Thoracic aorta (tissue), 2 donors: ENCODE measurements at regions not wholly inside any gene's neighbourhood (a gene's known extent, or its start where the extent isn't known, plus 50 kb on each side); places are given as distances from the start of the nearest gene placed in this dataset.

ENCODE experiments used
- ATAC-seq: fragments of 150-250 bp; one replicate; pipeline ENCODE4 v1.8.0; 2017; ENCODE audit warnings: low read depth; ENCODE audit not compliant: insufficient number of reproducible peaks, low FRiP score
- DNase-seq: peaks from one replicate; pipeline ENCODE4 v3.0.0-alpha.2; 2020; ENCODE audit warnings: low spot score
- H3K27ac ChIP-seq, 2 donors: fragments of 200-600 bp; sonication (generic); 1 replicate in 1 of 2; 2 replicates in 1 of 2; pipeline ENCODE4 v1.5.1; 2016; ENCODE audit warnings: mild to moderate bottlenecking in 2 of 2, moderate library complexity in 2 of 2
- H3K27me3 ChIP-seq: fragments of 200-600 bp; sonication (generic); replicated peaks from 2 replicates; pipeline ENCODE4 v1.6.0; 2016; ENCODE audit warnings: mild to moderate bottlenecking; ENCODE audit not compliant: insufficient read depth
- H3K36me3 ChIP-seq: fragments of 200-600 bp; sonication (generic); one replicate; pipeline ENCODE4 v1.5.1; 2016
- H3K4me1 ChIP-seq, 2 donors: fragments of 200-600 bp; sonication (generic); 1 replicate in 1 of 2; 2 replicates in 1 of 2; pipeline versions ENCODE4 v1.5.1 to v1.6.0; 2016; ENCODE audit warnings: low read depth in 2 of 2, mild to moderate bottlenecking in 1 of 2; ENCODE audit not compliant: control insufficient read depth in 1 of 2
- H3K4me3 ChIP-seq: fragments of 200-600 bp; sonication (generic); 2 replicates; pipeline ENCODE4 v1.5.1; 2016; ENCODE audit warnings: mild to moderate bottlenecking
- H3K9me3 ChIP-seq: fragments of 200-600 bp; sonication (generic); 2 replicates; pipeline ENCODE4 v1.5.1; 2016
- TF ChIP-seq, protein P1 (sequence below): fragments of 200-600 bp; sonication (generic); IDR thresholded peaks from one replicate; pipeline ENCODE4 v1.5.1; 2019; ENCODE audit warnings: antibody characterized with exemption

DNA sequence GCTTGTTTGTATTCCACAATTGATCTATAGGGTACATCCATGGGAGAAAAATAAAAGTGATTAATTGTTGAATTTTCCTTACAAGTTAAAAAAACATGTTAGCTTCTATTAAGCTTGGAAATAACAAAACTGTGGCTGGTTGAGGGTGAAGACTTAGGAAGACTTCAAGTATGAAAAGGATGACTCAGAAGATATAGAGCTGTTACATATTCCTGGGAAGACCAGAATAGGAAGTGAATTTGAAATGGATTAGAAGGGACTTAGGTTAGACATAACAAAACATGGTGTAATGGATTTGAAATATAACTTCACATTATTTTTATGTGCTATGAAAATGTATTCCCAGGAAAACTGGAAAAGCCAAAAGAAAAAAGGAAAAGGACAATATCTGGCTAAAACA lies 732.2 kb downstream of the HDGFL1 start:
- ATAC-seq (no peak), DNase-seq (no peak)
- no peaks in the 10 kb centered on the region for H3K36me3 ChIP-seq
- no peak overlapping the region for H3K27ac ChIP-seq
- TF ChIP-seq, protein P1, sequence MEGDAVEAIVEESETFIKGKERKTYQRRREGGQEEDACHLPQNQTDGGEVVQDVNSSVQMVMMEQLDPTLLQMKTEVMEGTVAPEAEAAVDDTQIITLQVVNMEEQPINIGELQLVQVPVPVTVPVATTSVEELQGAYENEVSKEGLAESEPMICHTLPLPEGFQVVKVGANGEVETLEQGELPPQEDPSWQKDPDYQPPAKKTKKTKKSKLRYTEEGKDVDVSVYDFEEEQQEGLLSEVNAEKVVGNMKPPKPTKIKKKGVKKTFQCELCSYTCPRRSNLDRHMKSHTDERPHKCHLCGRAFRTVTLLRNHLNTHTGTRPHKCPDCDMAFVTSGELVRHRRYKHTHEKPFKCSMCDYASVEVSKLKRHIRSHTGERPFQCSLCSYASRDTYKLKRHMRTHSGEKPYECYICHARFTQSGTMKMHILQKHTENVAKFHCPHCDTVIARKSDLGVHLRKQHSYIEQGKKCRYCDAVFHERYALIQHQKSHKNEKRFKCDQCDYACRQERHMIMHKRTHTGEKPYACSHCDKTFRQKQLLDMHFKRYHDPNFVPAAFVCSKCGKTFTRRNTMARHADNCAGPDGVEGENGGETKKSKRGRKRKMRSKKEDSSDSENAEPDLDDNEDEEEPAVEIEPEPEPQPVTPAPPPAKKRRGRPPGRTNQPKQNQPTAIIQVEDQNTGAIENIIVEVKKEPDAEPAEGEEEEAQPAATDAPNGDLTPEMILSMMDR = no peak
- no peaks in the 10 kb centered on the region for H3K9me3 ChIP-seq
- no peaks in the 10 kb centered on the region for H3K27me3 ChIP-seq
- no peaks in the 10 kb centered on the region for H3K4me1 ChIP-seq
- no peak overlapping the region for H3K4me3 ChIP-seq

DNA sequence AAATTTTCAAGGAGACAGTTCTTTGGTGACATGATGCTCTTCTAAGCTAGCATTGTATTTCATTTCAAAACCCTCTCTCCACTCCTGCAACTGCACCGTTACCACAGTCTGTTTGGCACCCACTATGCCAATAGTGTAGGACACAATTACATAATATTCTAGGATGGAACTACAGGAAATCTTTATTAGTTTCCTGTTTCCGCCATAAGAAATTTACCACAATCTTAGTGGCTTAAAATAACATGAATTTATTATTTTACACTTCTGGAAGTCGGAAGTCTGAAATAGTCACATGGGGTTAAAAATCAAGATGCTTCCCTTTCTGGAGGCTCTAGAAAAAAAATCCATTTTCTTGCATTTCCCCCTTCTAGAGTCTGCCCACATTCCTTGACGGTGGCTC lies 733.1 kb downstream of the HDGFL1 start:
- Histone ChIP-seq H3K36me3 (no peaks in the 10 kb centered on the region), H3K4me3 (no peak overlapping the region), H3K4me1 (no peaks in the 10 kb centered on the region), H3K9me3 (no peaks in the 10 kb centered on the region), H3K27ac (no peak overlapping the region), H3K27me3 (no peaks in the 10 kb centered on the region)
- TF ChIP-seq, protein P1 = no peak
- DNase-seq (no peak), ATAC-seq (no peak)

DNA sequence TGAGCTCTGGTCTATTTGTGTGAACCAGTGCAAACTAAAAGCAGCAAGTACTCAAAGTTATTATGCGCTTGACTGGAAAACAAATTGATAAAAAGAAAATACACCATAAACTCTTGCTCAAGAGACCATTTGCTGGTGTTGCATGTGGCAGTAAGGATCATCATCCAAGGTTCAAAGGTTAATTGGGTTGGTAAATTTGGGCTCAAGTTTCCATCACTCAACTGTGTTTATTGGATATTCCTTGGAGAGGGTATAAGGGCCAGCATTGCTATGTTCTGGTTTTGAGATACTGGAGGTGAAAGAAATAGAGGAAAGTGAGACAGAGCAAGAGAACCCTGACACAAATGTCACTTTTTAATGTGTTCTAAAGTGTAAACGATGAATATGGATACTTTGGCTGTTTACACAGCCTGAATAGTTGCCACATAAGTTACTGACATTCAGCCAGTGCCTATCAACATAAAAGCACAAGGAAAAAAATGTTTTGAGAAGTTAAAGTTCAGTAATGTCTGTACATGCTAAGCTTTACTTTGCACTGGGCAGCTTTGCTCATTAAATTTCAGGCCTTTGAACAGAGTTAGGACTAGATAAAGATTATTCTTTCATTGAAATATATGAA lies 736.1 kb downstream of the HDGFL1 start:
- no peaks in the 10 kb centered on the region for H3K36me3 ChIP-seq
- no peaks in the 10 kb centered on the region for H3K4me1 ChIP-seq
- no peaks in the 10 kb centered on the region for H3K27me3 ChIP-seq
- TF ChIP-seq, protein P1 = no peak
- no peak overlapping the region for H3K27ac ChIP-seq
- DNase-seq (no peak), ATAC-seq (no peak)
- no peak overlapping the region for H3K4me3 ChIP-seq
- no peaks in the 10 kb centered on the region for H3K9me3 ChIP-seq

DNA sequence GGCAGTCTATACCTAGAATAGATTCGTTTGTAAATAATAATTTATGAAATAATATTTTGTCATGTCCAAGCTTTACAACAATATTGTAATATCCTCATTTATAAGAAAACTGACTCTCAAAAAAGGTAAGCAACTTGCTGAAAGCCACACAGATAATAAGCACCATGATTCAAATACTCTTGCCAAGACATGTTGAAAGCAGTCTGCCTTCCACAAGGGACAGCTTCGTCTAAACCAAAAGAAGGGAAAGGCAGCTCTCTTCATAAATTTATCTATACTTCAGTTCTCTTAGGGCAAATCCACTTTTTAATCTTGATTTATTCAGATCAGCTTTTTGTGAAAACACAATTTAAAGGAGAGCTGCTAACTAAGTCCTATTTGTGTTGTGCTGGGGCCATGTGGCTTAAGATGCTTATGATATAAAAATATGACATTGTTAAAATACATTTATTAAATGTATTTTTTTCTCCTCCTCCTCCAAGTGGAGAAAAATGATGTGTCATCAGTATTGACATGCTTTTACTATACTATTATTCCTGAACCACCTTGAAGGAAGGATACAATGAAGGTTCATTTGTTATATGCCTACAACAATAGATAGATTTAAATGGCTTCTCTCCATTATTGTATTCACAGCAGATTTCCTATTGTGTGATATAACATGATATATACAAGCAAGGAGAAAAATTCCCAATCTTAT lies 737.0 kb downstream of the HDGFL1 start:
- TF ChIP-seq, protein P1 = no peak
- H3K36me3 ChIP-seq = no peaks in the 10 kb centered on the region
- no peaks in the 10 kb centered on the region for H3K4me1 ChIP-seq
- H3K27me3 ChIP-seq = no peaks in the 10 kb centered on the region
- no peak for ATAC-seq
- no peak overlapping the region for H3K27ac ChIP-seq
- H3K9me3 ChIP-seq = no peaks in the 10 kb centered on the region
- no peak overlapping the region for H3K4me3 ChIP-seq
- no peak for DNase-seq

DNA sequence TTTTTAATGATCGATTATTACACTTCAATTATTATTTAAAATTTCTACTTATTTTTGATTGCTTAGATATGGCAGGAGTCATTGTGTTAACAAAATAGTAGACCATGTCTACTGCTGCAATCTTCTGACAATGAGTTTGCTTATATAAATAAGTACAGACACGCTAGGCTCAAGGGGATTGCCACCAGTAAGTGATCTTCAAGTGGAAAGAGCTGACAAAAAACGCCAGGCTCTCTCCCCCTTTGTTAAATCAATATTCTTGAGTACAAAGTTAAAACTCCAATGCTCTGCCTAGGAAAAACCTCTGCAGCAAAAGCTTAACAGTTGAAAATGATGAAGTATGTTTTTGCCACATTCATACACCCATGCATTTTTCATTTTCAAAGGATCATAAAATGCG lies 738.1 kb downstream of the HDGFL1 start:
- no peak overlapping the region for H3K4me3 ChIP-seq
- ATAC-seq (no peak), DNase-seq (no peak)
- TF ChIP-seq, protein P1 = no peak
- H3K36me3 ChIP-seq = no peaks in the 10 kb centered on the region
- no peaks in the 10 kb centered on the region for H3K9me3 ChIP-seq
- H3K4me1 ChIP-seq = no peaks in the 10 kb centered on the region
- no peaks in the 10 kb centered on the region for H3K27me3 ChIP-seq
- H3K27ac ChIP-seq = no peak overlapping the region
